ENCODE measurements at regions not wholly inside any gene's neighbourhood (a gene's known extent, or its start where the extent isn't known, plus 50 kb on each side); places are given as distances from the start of the nearest gene placed in this dataset.

- Mint-ChIP-seq H3K4me1 (ENCODE audit: low read depth, unreplicated experiment) (peaks cover 15% of the 10 kb centered on the region), H3K4me3 (ENCODE audit: unreplicated experiment) (no peak overlapping the region), H3K27me3 (ENCODE audit: insufficient read depth, unreplicated experiment) (no peaks in the 10 kb centered on the region), H3K36me3 (ENCODE audit: insufficient read depth, unreplicated experiment) (no peaks in the 10 kb centered on the region), H3K9me3 (ENCODE audit: unreplicated experiment) (no peaks in the 10 kb centered on the region), H3K27ac (ENCODE audit: unreplicated experiment) (no peak overlapping the region)
- Histone ChIP-seq H3K9me3 (no peaks in the 10 kb centered on the region), H3K36me3 (ENCODE audit: control insufficient read depth, insufficient read depth, low read length) (no peaks in the 10 kb centered on the region), H3K27me3 (replicated peaks; ENCODE audit: control insufficient read depth, insufficient read depth, low read length) (no peaks in the 10 kb centered on the region), H3K4me3 (ENCODE audit: low read depth, low read length) (no peak overlapping the region), H3K4me1 (peaks cover 7% of the 10 kb centered on the region)
- no peak for TF ChIP-seq CTCF (IDR thresholded peaks at IDR 0.05; ENCODE audit: insufficient read depth in 1 of 2, low read depth in 1 of 2, low read length in 1 of 2, severe bottlenecking in 1 of 2, unreplicated experiment in 1 of 2)
- BruUV-seq (replicated peaks), result no TSS peak
- intact Hi-C loops (cut with micrococcal nuclease; ENCODE audit: unreplicated experiment), result no loop called here
- CTCF ChIA-PET, result interaction anchor here (1.0 kb wide), 1 partner anchor 52 kb away, joined by 3 read pairs; no protein-coding TSS in a partner anchor
- DNase-seq, result no peak
- POLR2A ChIA-PET, result no interaction called here
Observed at GRCh38 chr10:3902054-3902808, 117.2 kb upstream of the KLF6 start.

- POLR2A ChIA-PET, result no interaction called here
- BruUV-seq (replicated peaks), result no TSS peak
- Histone ChIP-seq H3K36me3 (ENCODE audit: control insufficient read depth, insufficient read depth, low read length) (no peaks in the 10 kb centered on the region), H3K9me3 (no peaks in the 10 kb centered on the region), H3K4me1 (peaks cover 11% of the 10 kb centered on the region), H3K27me3 (replicated peaks; ENCODE audit: control insufficient read depth, insufficient read depth, low read length) (no peaks in the 10 kb centered on the region), H3K4me3 (ENCODE audit: low read depth, low read length) (no peak overlapping the region)
- no peak for TF ChIP-seq CTCF (IDR thresholded peaks at IDR 0.05; ENCODE audit: insufficient read depth in 1 of 2, low read depth in 1 of 2, low read length in 1 of 2, severe bottlenecking in 1 of 2, unreplicated experiment in 1 of 2)
- no peaks in the 10 kb centered on the region for H3K9me3 Mint-ChIP-seq (ENCODE audit: unreplicated experiment)
- H3K4me1 Mint-ChIP-seq (ENCODE audit: low read depth, unreplicated experiment), result peaks cover 20% of the 10 kb centered on the region
- no peak overlapping the region for H3K4me3 Mint-ChIP-seq (ENCODE audit: unreplicated experiment)
- CTCF ChIA-PET, result interaction anchor here (1.0 kb wide), 1 partner anchor 51 kb away, joined by 3 read pairs; no protein-coding TSS in a partner anchor
- H3K36me3 Mint-ChIP-seq (ENCODE audit: insufficient read depth, unreplicated experiment), result no peaks in the 10 kb centered on the region
- DNase-seq, result no peak
- H3K27ac Mint-ChIP-seq (ENCODE audit: unreplicated experiment), result no peak overlapping the region
- no peaks in the 10 kb centered on the region for H3K27me3 Mint-ChIP-seq (ENCODE audit: insufficient read depth, unreplicated experiment)
- intact Hi-C loops (cut with micrococcal nuclease; ENCODE audit: unreplicated experiment), result no loop called here
Observed at GRCh38 chr10:3901370-3901769, 116.4 kb upstream of the KLF6 start.

GRCh38 chr10:3900391-3900790 is 115.4 kb upstream of the KLF6 start:
- peaks cover 11% of the 10 kb centered on the region for H3K4me1 ChIP-seq
- no peak for DNase-seq
- no peak overlapping the region for H3K4me3 ChIP-seq (ENCODE audit: low read depth, low read length)
- peaks cover 20% of the 10 kb centered on the region for H3K4me1 Mint-ChIP-seq (ENCODE audit: low read depth, unreplicated experiment)
- intact Hi-C loops (cut with micrococcal nuclease; ENCODE audit: unreplicated experiment), result no loop called here
- no TSS peak for BruUV-seq (replicated peaks)
- H3K36me3 ChIP-seq (ENCODE audit: control insufficient read depth, insufficient read depth, low read length), result no peaks in the 10 kb centered on the region
- no peak overlapping the region for H3K4me3 Mint-ChIP-seq (ENCODE audit: unreplicated experiment)
- CTCF ChIA-PET, result no interaction called here
- no peaks in the 10 kb centered on the region for H3K9me3 Mint-ChIP-seq (ENCODE audit: unreplicated experiment)
- no peaks in the 10 kb centered on the region for H3K9me3 ChIP-seq
- POLR2A ChIA-PET, result no interaction called here
- no peaks in the 10 kb centered on the region for H3K27me3 Mint-ChIP-seq (ENCODE audit: insufficient read depth, unreplicated experiment)
- no peaks in the 10 kb centered on the region for H3K27me3 ChIP-seq (replicated peaks; ENCODE audit: control insufficient read depth, insufficient read depth, low read length)
- H3K27ac Mint-ChIP-seq (ENCODE audit: unreplicated experiment), result no peak overlapping the region
- no peak for TF ChIP-seq CTCF (IDR thresholded peaks at IDR 0.05; ENCODE audit: insufficient read depth in 1 of 2, low read depth in 1 of 2, low read length in 1 of 2, severe bottlenecking in 1 of 2, unreplicated experiment in 1 of 2)
- no peaks in the 10 kb centered on the region for H3K36me3 Mint-ChIP-seq (ENCODE audit: insufficient read depth, unreplicated experiment)
